Tibial nerve (tissue), 3 donors: ENCODE measurements at regions not wholly inside any gene's neighbourhood (a gene's known extent, or its start where the extent isn't known, plus 50 kb on each side); places are given as distances from the start of the nearest gene placed in this dataset.

Experiments
- CTCF ChIP-seq, 5 experiments: fragments of 200-600 bp in 3 of 5; fragments of 450-650 bp in 2 of 5; sonication (generic) in 3 of 5; IDR thresholded peaks; one replicate each; pipeline ENCODE4 v1.5.1; 2016 to 2019; ENCODE audit warnings: antibody characterized with exemption in 5 of 5, mild to moderate bottlenecking in 3 of 5, moderate library complexity in 2 of 5
- POLR2A ChIP-seq, 2 donors: fragments of 450-650 bp; IDR thresholded peaks; one replicate each; pipeline ENCODE4 v1.6.1; 2017; ENCODE audit warnings: antibody characterized with exemption in 2 of 2, mild to moderate bottlenecking in 2 of 2, moderate library complexity in 2 of 2

DNA sequence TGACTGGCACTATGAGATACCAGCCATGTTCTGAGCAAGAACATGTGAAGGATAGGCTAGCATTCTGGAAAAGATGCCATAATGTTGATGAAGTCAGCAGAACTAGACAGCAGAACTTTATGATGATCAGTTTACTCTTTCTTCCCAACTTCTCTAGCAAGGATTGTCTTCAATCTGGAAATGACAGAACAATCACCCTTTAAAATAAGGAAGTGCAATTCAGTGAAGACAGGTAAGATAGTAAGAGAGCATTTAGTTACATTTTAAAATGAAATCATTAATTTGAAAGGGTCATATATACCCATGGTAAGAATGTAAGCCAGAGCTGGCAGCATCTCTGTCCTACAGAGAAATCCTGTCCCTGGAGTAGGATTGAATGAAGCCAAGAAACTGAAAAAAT lies 66.0 kb upstream of the C12orf71 start:
- TF ChIP-seq CTCF (IDR thresholded peaks at IDR 0.05) (no peak), POLR2A (IDR thresholded peaks at IDR 0.05) (no peak)
